Fibroblast of lung (primary cell): ENCODE measurements at regions not wholly inside any gene's neighbourhood (a gene's known extent, or its start where the extent isn't known, plus 50 kb on each side); places are given as distances from the start of the nearest gene placed in this dataset.
A peak's percentile ranks its signal among the peaks of the same experiment; 100 is the strongest.

ENCODE experiments used
- DNase-seq, 2 donors: peaks; one replicate each; pipeline versions ENCODE4 v3.0.0 to v3.0.0-alpha.2; 2010; ENCODE audit warnings: low read depth in 2 of 2
- H2AFZ ChIP-seq: 2 replicates; pipeline ENCODE4 v1.5.1; 2012; ENCODE audit warnings: low read length, control low read depth, inconsistent platforms
- H3K27ac ChIP-seq: 2 replicates; pipeline ENCODE4 v1.5.1; 2011; ENCODE audit warnings: low read length, control low read depth; ENCODE audit not compliant: insufficient read depth
- H3K27me3 ChIP-seq: 2 replicates; pipeline ENCODE4 v1.5.1; 2011; ENCODE audit warnings: mild to moderate bottlenecking, low read length; ENCODE audit not compliant: control insufficient read depth, insufficient read depth
- H3K36me3 ChIP-seq: 2 replicates; pipeline ENCODE4 v1.5.1; 2011; ENCODE audit warnings: low read length; ENCODE audit not compliant: control insufficient read depth, insufficient read depth
- H3K4me1 ChIP-seq: 2 replicates; pipeline ENCODE4 v1.5.1; 2011; ENCODE audit warnings: low read length; ENCODE audit not compliant: control insufficient read depth, insufficient read depth; ENCODE audit errors: extremely low read depth
- H3K4me2 ChIP-seq: 2 replicates; pipeline ENCODE4 v1.5.1; 2011; ENCODE audit warnings: low read length, control low read depth; ENCODE audit not compliant: insufficient read depth; ENCODE audit errors: extremely low read depth
- H3K4me3 ChIP-seq, 4 experiments: fragments of 200-600 bp in 1 of 4; sonication (generic) in 1 of 4; replicated peaks in 1 of 4; 2 replicates each; pipeline ENCODE4 v1.5.1; 2011 to 2016; ENCODE audit warnings: low read length in 4 of 4, low read depth in 3 of 4, mild to moderate bottlenecking in 3 of 4, control low read depth in 2 of 4, inconsistent platforms in 1 of 4, mixed read lengths in 1 of 4; ENCODE audit not compliant: insufficient read depth in 1 of 4; ENCODE audit errors: control extremely low read depth in 1 of 4
- H3K79me2 ChIP-seq: 2 replicates; pipeline ENCODE4 v1.5.1; 2012; ENCODE audit warnings: mild to moderate bottlenecking, low read length, inconsistent platforms; ENCODE audit not compliant: control insufficient read depth, insufficient read depth
- H3K9ac ChIP-seq: 2 replicates; pipeline ENCODE4 v1.5.1; 2011; ENCODE audit warnings: mild to moderate bottlenecking, low read length, control low read depth; ENCODE audit not compliant: insufficient read depth
- H3K9me3 ChIP-seq: 2 replicates; pipeline ENCODE4 v1.5.1; 2012; ENCODE audit warnings: low read depth, low read length; ENCODE audit not compliant: control insufficient read depth, insufficient read depth
- H4K20me1 ChIP-seq: 2 replicates; pipeline ENCODE4 v1.5.1; 2011; ENCODE audit warnings: low read length; ENCODE audit not compliant: control insufficient read depth, insufficient read depth; ENCODE audit errors: extremely low read depth
- EZH2 ChIP-seq: IDR thresholded peaks from 2 replicates; pipeline ENCODE4 v1.5.1; 2012; ENCODE audit warnings: low read length, control low read depth, mild to moderate bottlenecking; ENCODE audit errors: missing control alignments
- TF ChIP-seq, protein P1 (sequence below), 2 donors: IDR thresholded peaks in 1 of 2; conservative IDR thresholded peaks in 1 of 2; 1 replicate in 1 of 2; 2 replicates in 1 of 2; pipeline ENCODE4 v1.5.1; 2011 to 2012; ENCODE audit warnings: low read length in 2 of 2, control low read depth in 1 of 2, inconsistent platforms in 1 of 2, low read depth in 1 of 2, mild to moderate bottlenecking in 1 of 2

DNA sequence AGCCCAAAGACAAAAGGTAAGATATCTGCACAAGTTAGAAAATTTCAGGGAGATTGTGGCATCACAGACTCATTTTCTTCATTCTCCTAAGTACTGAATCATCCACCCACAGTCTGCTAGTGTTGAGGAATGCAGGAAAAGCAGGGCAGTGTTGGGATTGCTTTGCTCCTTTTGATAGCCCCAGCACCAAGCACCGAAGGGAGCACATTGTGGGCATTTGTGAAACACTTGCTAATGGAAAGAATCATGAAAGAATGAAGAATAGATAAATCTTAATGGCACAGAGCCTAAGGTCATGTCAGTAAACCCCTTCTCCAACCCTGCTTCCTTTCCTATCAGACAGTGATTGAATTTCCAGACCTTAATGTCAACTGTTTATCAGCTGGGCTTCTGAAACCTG lies 103.1 kb upstream of the GPRIN3 start:
- no peak overlapping the region for H3K9ac ChIP-seq
- H3K36me3 ChIP-seq, result no peaks in the 10 kb centered on the region
- H3K4me2 ChIP-seq, result no peak overlapping the region
- no peaks in the 10 kb centered on the region for H3K9me3 ChIP-seq
- peak in 1 of 2 donors; percentile 94 for DNase-seq
- no peak overlapping the region for H2AFZ ChIP-seq
- no peaks in the 10 kb centered on the region for H3K27me3 ChIP-seq
- H3K4me1 ChIP-seq, result no peaks in the 10 kb centered on the region
- H3K79me2 ChIP-seq, result no peaks in the 10 kb centered on the region
- no peak overlapping the region for H3K4me3 ChIP-seq
- TF ChIP-seq, protein P1, sequence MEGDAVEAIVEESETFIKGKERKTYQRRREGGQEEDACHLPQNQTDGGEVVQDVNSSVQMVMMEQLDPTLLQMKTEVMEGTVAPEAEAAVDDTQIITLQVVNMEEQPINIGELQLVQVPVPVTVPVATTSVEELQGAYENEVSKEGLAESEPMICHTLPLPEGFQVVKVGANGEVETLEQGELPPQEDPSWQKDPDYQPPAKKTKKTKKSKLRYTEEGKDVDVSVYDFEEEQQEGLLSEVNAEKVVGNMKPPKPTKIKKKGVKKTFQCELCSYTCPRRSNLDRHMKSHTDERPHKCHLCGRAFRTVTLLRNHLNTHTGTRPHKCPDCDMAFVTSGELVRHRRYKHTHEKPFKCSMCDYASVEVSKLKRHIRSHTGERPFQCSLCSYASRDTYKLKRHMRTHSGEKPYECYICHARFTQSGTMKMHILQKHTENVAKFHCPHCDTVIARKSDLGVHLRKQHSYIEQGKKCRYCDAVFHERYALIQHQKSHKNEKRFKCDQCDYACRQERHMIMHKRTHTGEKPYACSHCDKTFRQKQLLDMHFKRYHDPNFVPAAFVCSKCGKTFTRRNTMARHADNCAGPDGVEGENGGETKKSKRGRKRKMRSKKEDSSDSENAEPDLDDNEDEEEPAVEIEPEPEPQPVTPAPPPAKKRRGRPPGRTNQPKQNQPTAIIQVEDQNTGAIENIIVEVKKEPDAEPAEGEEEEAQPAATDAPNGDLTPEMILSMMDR (conservative IDR thresholded peaks at IDR 0.05 in 1 of 2, IDR thresholded peaks at IDR 0.05 in 1 of 2; ENCODE audit: low read depth in 1 of 2, low read length in 2 of 2), result no peak
- no peaks in the 10 kb centered on the region for H4K20me1 ChIP-seq
- H3K27ac ChIP-seq, result no peak overlapping the region

DNA sequence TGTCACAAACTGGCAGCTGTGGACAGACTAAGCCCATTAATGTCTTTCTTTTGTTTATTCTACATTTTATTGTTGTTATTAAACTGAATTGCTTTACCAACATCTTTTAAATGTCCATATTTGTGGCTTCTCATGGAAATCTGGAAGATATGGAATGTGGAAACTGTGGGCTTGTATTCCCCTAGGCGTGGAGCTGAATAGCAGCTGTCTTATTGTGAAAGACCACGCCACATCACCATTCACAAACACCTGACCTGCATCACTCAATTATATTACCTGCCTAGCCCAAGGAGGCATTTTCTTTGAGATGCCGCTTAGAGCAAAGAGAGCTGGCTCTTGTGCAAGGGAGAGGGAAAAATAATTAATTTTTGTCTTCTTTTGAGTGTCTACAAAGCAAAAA lies 96.9 kb upstream of the GPRIN3 start:
- H3K4me2 ChIP-seq, result no peak overlapping the region
- no peaks in the 10 kb centered on the region for H3K4me1 ChIP-seq
- H3K27ac ChIP-seq, result no peak overlapping the region
- H3K79me2 ChIP-seq, result no peaks in the 10 kb centered on the region
- no peaks in the 10 kb centered on the region for H4K20me1 ChIP-seq
- no peaks in the 10 kb centered on the region for H3K36me3 ChIP-seq
- no peak overlapping the region for H3K4me3 ChIP-seq
- no peak overlapping the region for H3K9ac ChIP-seq
- H3K9me3 ChIP-seq, result no peaks in the 10 kb centered on the region
- no peak for DNase-seq
- TF ChIP-seq EZH2, result no peak
- TF ChIP-seq, protein P1 (conservative IDR thresholded peaks at IDR 0.05 in 1 of 2, IDR thresholded peaks at IDR 0.05 in 1 of 2; ENCODE audit: low read depth in 1 of 2, low read length in 2 of 2), result no peak
- H3K27me3 ChIP-seq, result no peaks in the 10 kb centered on the region
- no peak overlapping the region for H2AFZ ChIP-seq

DNA sequence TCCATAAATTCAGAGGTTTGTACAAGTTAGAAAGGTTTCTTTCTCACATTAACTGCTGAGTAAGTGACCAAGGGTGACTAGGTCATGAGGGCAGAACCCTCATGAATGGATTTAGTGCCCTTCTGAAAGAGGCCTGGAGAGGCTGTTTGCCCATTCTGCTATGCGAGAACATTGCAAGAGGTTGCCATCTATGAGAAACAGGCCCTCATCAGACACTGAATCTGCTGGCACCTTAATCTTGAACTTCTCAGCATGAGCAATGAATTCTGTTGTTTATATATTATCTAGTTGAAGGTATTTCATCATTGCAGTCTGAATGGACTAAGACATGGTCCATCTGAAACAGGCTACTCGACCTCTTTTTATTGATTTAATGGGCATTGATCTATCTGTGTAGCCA lies 96.2 kb upstream of the GPRIN3 start:
- Histone ChIP-seq H3K9ac (no peak overlapping the region), H2AFZ (no peak overlapping the region), H3K27me3 (no peaks in the 10 kb centered on the region), H3K9me3 (no peaks in the 10 kb centered on the region), H3K36me3 (no peaks in the 10 kb centered on the region), H3K4me1 (no peaks in the 10 kb centered on the region), H3K4me2 (no peak overlapping the region), H3K79me2 (no peaks in the 10 kb centered on the region), H4K20me1 (no peaks in the 10 kb centered on the region), H3K27ac (no peak overlapping the region), H3K4me3 (no peak overlapping the region)
- no peak for DNase-seq
- TF ChIP-seq, protein P1 (conservative IDR thresholded peaks at IDR 0.05 in 1 of 2, IDR thresholded peaks at IDR 0.05 in 1 of 2; ENCODE audit: low read depth in 1 of 2, low read length in 2 of 2), result no peak
- no peak for TF ChIP-seq EZH2
